ENCODE measurements at regions not wholly inside any gene's neighbourhood (a gene's known extent, or its start where the extent isn't known, plus 50 kb on each side); places are given as distances from the start of the nearest gene placed in this dataset.

GRCh38 chr1:82168482-82168881 is 367.7 kb downstream of the ADGRL2 start:
- H3K4me3 ChIP-seq (ENCODE audit: low read depth, low read length), result no peak overlapping the region
- no peak for TF ChIP-seq CTCF (conservative IDR thresholded peaks at IDR 0.05; ENCODE audit: low read depth, low read length)
- no peak for DNase-seq (ENCODE audit: low read depth)

GRCh38 chr1:82165304-82165703 is 364.6 kb downstream of the ADGRL2 start:
- no peak for DNase-seq (ENCODE audit: low read depth)
- no peak for TF ChIP-seq CTCF (conservative IDR thresholded peaks at IDR 0.05; ENCODE audit: low read depth, low read length)
- no peak overlapping the region for H3K4me3 ChIP-seq (ENCODE audit: low read depth, low read length)

GRCh38 chr1:82162486-82163420 is 362.0 kb downstream of the ADGRL2 start:
- H3K4me3 ChIP-seq (ENCODE audit: low read depth, low read length), result no peak overlapping the region
- no peak for TF ChIP-seq CTCF (conservative IDR thresholded peaks at IDR 0.05; ENCODE audit: low read depth, low read length)
- DNase-seq (ENCODE audit: low read depth), result peak; percentile 66

- DNase-seq (ENCODE audit: low read depth), result no peak
- no peak for TF ChIP-seq CTCF (conservative IDR thresholded peaks at IDR 0.05; ENCODE audit: low read depth, low read length)
- H3K4me3 ChIP-seq (ENCODE audit: low read depth, low read length), result peak overlapping the region; percentile 33
These were observed 361.0 kb downstream of the ADGRL2 start for GRCh38 chr1:82161700-82162141.

GRCh38 chr1:82160903-82161302 is 360.2 kb downstream of the ADGRL2 start:
- no peak for DNase-seq (ENCODE audit: low read depth)
- TF ChIP-seq CTCF (conservative IDR thresholded peaks at IDR 0.05; ENCODE audit: low read depth, low read length), result no peak
- no peak overlapping the region for H3K4me3 ChIP-seq (ENCODE audit: low read depth, low read length)

DNA sequence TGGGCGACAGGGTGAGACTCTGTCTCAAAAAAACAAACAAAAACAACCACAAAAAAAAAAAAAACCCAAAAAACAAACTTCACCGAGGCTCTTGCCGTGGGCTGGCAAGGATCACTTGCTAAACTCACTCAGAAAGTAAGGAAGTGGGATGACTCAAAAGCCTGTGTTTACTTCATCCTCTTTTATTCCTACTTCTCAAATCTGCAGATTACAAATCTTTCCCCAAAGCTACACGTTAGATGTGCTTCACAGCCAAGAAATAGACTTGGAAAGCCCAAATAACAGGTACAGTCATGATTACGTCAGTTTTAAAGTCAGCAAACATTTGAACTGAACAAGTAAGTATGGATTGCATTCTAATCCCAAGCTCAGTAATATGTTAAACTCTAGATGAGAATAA is 359.3 kb downstream of the ADGRL2 start:
- no peak for TF ChIP-seq CTCF (conservative IDR thresholded peaks at IDR 0.05; ENCODE audit: low read depth, low read length)
- H3K4me3 ChIP-seq (ENCODE audit: low read depth, low read length), result no peak overlapping the region
- DNase-seq (ENCODE audit: low read depth), result no peak

DNA sequence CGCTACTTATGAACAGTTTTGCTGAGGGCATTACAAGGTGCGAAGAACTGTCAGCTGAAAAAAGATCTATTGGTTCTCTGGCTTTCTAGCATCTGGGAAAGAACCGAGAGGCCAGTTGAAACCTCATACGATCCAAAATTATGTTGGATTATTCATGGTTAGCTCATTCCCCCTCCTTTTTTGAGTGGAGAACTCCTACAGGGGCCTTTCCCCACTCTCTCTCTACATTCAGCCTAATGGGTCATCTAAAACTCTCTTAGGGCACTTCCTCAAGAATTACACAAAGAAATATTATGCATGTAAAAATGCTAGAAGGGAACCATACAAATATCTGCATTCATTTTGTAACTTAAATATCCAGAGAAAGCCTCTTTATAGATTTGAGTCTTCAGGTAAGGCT is 358.2 kb downstream of the ADGRL2 start:
- DNase-seq (ENCODE audit: low read depth), result no peak
- no peak for TF ChIP-seq CTCF (conservative IDR thresholded peaks at IDR 0.05; ENCODE audit: low read depth, low read length)
- no peak overlapping the region for H3K4me3 ChIP-seq (ENCODE audit: low read depth, low read length)

Data from epithelial cell of proximal tubule (primary cell).